Ascending aorta (tissue), 2 donors: ENCODE measurements at regions not wholly inside any gene's neighbourhood (a gene's known extent, or its start where the extent isn't known, plus 50 kb on each side); places are given as distances from the start of the nearest gene placed in this dataset.

Experiments used
- DNase-seq, 2 donors: peaks; one replicate each; pipeline ENCODE4 v3.0.0-alpha.2; 2019; ENCODE audit warnings: low spot score in 2 of 2
- H3K27ac ChIP-seq, 2 donors: fragments of 200-600 bp; sonication (generic); one replicate each; pipeline ENCODE4 v1.5.1; 2016 to 2017; ENCODE audit warnings: mild to moderate bottlenecking in 1 of 2
- H3K27me3 ChIP-seq: fragments of 200-600 bp; sonication (generic); one replicate; pipeline ENCODE4 v1.5.1; 2017
- H3K36me3 ChIP-seq, 2 donors: fragments of 200-600 bp; sonication (generic); one replicate each; pipeline ENCODE4 v1.5.1; 2016
- H3K4me1 ChIP-seq, 2 donors: fragments of 200-600 bp; sonication (generic); one replicate each; pipeline ENCODE4 v1.5.1; 2016 to 2017; ENCODE audit warnings: mild to moderate bottlenecking in 1 of 2
- H3K4me3 ChIP-seq, 2 donors: fragments of 200-600 bp; sonication (generic); one replicate each; pipeline ENCODE4 v1.5.1; 2016 to 2017; ENCODE audit warnings: mild to moderate bottlenecking in 1 of 2
- H3K9me3 ChIP-seq, 2 donors: fragments of 200-600 bp; sonication (generic); one replicate each; pipeline ENCODE4 v1.5.1; 2016
- intact Hi-C: fragments of 100-400 bp; cut with DNase I; formaldehyde crosslinking; loops from one replicate; pipeline ENCODE4 v1.15.1; 2023
- TF ChIP-seq, protein P1 (sequence below), 3 experiments: fragments of 200-600 bp in 2 of 3; fragments of 450-650 bp in 1 of 3; sonication (generic) in 2 of 3; IDR thresholded peaks; one replicate each; pipeline ENCODE4 v1.5.1; 2016 to 2019; ENCODE audit warnings: antibody characterized with exemption in 3 of 3, mild to moderate bottlenecking in 1 of 3, moderate library complexity in 1 of 3

DNA sequence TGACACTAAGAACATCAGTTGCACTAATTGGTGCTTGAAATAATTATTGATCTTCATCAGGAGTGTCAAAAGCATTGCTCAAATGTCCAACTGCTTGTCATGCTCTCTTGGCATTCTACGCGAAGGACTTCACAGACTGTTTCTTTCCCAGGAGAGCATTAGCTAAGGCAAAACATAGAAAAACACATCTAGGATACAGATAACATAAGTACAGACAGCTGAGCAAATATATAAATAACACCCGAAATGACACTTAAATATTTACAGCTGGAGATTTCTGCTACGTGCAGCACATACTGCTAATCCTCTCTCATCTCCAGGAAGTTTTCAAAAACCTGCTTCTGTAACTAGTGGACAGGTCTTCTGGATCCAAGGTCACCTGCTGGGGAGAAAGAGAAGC lies 120.0 kb upstream of the PRMT8 start:
- TF ChIP-seq, protein P1, sequence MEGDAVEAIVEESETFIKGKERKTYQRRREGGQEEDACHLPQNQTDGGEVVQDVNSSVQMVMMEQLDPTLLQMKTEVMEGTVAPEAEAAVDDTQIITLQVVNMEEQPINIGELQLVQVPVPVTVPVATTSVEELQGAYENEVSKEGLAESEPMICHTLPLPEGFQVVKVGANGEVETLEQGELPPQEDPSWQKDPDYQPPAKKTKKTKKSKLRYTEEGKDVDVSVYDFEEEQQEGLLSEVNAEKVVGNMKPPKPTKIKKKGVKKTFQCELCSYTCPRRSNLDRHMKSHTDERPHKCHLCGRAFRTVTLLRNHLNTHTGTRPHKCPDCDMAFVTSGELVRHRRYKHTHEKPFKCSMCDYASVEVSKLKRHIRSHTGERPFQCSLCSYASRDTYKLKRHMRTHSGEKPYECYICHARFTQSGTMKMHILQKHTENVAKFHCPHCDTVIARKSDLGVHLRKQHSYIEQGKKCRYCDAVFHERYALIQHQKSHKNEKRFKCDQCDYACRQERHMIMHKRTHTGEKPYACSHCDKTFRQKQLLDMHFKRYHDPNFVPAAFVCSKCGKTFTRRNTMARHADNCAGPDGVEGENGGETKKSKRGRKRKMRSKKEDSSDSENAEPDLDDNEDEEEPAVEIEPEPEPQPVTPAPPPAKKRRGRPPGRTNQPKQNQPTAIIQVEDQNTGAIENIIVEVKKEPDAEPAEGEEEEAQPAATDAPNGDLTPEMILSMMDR (IDR thresholded peaks at IDR 0.05) = no peak
- H3K36me3 ChIP-seq = no peaks in the 10 kb centered on the region

DNA sequence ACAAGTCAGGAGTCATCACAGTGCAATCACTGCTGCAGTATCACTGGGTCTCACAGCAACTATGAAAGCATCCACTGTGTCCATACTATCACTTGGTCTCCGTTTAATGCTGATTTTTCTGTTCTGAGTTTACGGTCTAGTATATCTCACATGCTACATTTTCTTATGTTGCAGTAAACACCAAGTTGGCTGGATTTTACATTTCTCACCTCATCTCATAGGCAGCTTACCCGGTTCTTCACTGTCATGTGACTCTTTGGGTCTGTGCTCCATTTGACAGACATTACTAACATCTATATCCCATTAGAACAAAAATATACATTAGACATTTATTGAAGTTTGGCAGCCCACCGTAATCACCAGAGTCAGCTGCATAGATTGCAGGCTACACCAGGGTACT lies 115.7 kb upstream of the PRMT8 start:
- Histone ChIP-seq H3K27ac (no peak overlapping the region), H3K36me3 (no peaks in the 10 kb centered on the region), H3K4me1 (no peaks in the 10 kb centered on the region), H3K27me3 (no peaks in the 10 kb centered on the region), H3K9me3 (no peaks in the 10 kb centered on the region), H3K4me3 (no peak overlapping the region)
- intact Hi-C loops = no loop called here
- DNase-seq = no peak
- TF ChIP-seq, protein P1 (IDR thresholded peaks at IDR 0.05) = no peak

More for the DNA sequence above, 120.0 kb upstream of the PRMT8 start:
- Histone ChIP-seq H3K27me3 (no peaks in the 10 kb centered on the region), H3K4me3 (no peak overlapping the region), H3K27ac (no peak overlapping the region), H3K4me1 (no peaks in the 10 kb centered on the region), H3K9me3 (no peaks in the 10 kb centered on the region)
- DNase-seq = no peak
- intact Hi-C loops = no loop called here

DNA sequence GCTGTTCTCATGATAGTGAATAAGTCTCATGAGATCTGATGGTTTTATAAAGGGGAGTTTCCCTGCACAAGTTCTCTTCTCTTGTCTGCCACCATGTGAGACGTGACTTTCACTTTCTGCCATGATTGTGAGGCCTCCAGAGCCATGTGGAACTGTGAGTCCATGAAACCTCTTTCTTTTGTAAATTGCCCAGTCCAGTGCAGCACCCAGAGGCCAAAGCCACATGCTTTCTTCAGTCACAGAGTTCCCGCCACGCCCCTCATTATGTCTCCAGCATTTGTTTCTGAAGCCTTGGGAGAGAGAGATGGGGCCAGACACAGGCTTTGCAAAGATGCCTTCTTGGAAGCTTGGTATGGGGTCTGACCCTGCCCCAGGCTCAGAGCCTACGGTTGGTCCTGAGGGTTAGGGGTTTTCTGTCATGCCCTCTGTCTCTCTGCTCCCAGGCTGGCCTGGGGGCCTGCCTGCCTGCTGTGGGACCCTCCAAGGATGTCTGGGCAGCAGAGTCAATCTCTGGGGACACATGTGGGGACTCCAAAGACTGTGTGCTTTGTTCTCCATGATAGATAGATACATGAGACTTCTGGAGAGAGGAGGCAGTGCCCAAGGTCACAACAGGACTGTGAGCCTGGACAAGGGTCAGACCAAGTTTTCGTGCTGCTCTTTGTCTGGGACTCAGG lies 114.1 kb upstream of the PRMT8 start:
- Histone ChIP-seq H3K27me3 (no peaks in the 10 kb centered on the region), H3K4me3 (no peak overlapping the region), H3K4me1 (no peaks in the 10 kb centered on the region), H3K9me3 (no peaks in the 10 kb centered on the region), H3K36me3 (no peaks in the 10 kb centered on the region), H3K27ac (no peak overlapping the region)
- DNase-seq = peak in 1 of 2 donors; percentile 31
- TF ChIP-seq, protein P1 (IDR thresholded peaks at IDR 0.05) = no peak
- intact Hi-C loops = no loop called here

DNA sequence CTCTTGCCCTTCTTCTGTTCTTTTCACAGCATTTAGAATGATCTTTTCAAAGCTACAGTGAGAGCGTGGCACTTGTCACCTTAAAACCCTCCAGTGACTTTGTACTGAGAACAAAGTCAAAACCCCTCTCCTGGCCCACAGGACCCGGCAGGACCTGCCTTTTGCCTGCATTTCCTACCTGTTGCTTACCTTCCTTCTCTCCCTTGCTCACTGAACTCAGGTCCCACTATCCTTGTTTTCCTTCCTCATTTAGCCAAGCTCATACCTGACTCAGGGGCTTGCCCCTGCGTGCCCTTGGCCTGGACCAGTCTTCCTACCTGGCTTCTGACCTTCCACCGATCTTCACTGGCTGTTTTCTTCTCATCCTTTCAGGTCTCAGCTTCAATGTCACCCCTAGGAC lies 112.3 kb upstream of the PRMT8 start:
- no peak for DNase-seq
- intact Hi-C loops = no loop called here
- Histone ChIP-seq H3K27me3 (no peaks in the 10 kb centered on the region), H3K9me3 (no peaks in the 10 kb centered on the region), H3K4me1 (no peaks in the 10 kb centered on the region), H3K4me3 (no peak overlapping the region), H3K27ac (no peak overlapping the region), H3K36me3 (no peaks in the 10 kb centered on the region)
- TF ChIP-seq, protein P1 (IDR thresholded peaks at IDR 0.05) = no peak

DNA sequence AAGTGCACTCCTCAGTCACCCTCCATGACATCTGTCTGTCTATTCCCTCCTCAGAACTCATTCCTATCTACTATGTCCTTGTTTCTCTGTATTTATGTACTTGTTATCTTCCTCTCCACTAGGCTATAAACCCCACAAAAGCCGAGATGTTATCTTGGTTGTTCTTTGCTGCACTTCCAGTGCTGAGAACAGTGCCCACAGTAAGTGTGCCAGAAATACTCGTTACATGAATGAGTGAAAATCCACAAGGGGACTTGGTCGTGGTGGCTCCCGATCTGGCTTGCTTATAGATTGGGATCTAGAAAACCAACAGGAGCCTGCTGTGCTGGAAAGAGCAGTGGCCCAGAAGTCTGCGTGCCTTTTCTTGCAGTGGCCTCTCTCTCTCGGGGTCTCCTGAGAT lies 111.9 kb upstream of the PRMT8 start:
- Histone ChIP-seq H3K4me3 (no peak overlapping the region), H3K9me3 (no peaks in the 10 kb centered on the region), H3K36me3 (no peaks in the 10 kb centered on the region), H3K27ac (no peak overlapping the region), H3K27me3 (no peaks in the 10 kb centered on the region), H3K4me1 (no peaks in the 10 kb centered on the region)
- DNase-seq = no peak
- TF ChIP-seq, protein P1 (IDR thresholded peaks at IDR 0.05) = no peak
- intact Hi-C loops = no loop called here
